HG03571 (cell line): ENCODE measurements at regions not wholly inside any gene's neighbourhood (a gene's known extent, or its start where the extent isn't known, plus 50 kb on each side); places are given as distances from the start of the nearest gene placed in this dataset.
"Not testable (repeated sequence)": the region's sequence is repeated elsewhere in the genome, so short reads cannot be mapped to it uniquely, and the experiment has no call there.

ENCODE experiments used
- ATAC-seq: cut with Tn5 transposase; IDR thresholded peaks from one replicate; pipeline ENCODE4 v1.9.1; 2021; ENCODE audit not compliant: unreplicated experiment

GRCh38 chr4:77360451-77360850 lies 203.4 kb downstream of the CCNG2 start:
- ATAC-seq: no peak

DNA sequence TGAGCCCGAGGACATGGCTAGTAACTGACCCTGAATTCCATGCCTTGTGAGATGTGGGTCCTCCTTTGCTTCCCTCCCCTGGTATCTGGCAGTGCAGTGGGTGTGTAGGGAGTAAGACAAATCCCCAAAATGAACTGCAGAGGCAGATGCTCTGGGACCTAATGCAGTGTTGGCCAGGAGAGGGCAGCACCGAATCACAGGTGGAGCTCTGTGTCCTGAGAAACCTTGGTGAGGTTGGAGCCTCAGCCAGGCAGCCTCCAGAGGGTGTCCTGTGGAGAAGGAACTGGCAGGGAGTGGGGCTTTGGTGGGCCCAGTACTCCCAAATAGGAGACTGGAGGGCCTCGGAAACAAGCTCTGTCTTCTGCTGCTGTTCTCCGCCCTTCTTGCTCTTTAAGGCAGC lies 209.9 kb downstream of the CCNG2 start:
- ATAC-seq: not testable (repeated sequence)

DNA sequence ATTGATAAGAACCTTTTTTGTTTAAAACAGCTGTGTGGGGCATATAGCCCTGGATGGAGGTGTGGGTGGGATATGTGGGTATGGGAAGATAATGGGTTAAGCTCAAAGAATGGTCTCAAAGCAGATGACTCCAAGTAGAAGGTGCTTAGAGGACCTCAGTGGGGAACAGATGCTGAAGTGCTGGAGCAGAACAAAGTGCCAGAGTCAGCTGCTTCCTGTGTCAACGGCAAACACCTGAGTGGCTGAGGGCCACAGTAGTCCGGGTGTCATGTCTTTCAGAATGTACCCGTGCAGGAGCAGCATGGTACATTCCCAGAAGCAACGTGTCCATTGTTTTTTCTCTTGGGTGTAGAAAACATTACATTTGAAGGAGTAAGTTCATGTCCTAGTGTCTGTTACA lies 210.6 kb downstream of the CCNG2 start:
- ATAC-seq: no peak

DNA sequence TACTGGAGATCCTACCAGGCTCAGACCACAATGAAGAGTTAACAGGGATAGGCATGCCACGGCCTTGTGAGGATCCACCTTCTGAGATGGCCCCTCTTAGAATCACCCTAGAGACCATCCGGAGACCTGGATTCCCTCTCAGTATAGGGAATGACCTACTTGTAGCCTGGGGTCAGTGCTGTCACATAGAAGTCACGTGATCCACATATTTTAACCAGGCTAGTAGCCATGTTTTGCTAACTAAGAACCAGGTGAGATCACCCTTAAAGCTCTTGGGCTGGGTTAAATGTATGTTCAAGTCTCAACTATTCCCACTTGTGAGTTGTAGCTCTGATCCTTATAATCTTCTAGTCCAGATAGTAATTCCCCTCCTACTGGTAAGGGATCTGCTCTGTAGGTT lies 215.4 kb downstream of the CCNG2 start:
- ATAC-seq: no peak

DNA sequence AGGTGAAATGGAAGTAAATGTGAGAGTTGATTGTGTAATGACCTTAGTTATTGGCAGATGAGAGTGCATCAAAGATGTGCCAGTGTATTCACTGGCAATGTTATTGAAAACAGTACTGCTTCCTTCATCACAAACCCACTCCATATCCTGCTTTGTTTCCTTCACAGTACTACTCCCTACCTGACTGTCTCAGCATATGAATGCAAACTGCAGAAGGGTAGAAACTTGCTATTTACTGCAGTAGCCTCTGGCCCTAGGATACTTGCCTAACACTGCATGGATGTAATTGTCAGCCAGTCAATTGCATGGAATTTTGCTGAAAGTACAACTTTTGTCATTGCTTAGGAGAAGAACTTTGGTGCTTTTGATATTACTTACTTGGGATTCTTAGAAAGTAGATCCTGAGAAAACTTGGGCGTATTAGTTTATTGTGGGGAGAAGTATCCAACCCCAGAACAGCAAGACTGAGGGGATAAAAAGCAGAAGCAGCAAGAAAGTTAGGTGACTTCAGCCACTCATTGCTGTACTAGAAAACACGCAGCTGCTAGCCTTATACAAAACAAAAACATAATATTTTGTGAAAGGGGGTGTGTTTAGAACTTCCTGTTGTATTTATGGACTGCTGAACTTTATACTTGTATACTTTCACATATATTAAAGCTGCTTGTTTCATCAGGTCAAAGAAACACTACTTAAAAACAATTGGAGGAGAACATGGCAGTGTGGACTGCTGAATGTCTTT lies 219.0 kb downstream of the CCNG2 start:
- no peak for ATAC-seq

DNA sequence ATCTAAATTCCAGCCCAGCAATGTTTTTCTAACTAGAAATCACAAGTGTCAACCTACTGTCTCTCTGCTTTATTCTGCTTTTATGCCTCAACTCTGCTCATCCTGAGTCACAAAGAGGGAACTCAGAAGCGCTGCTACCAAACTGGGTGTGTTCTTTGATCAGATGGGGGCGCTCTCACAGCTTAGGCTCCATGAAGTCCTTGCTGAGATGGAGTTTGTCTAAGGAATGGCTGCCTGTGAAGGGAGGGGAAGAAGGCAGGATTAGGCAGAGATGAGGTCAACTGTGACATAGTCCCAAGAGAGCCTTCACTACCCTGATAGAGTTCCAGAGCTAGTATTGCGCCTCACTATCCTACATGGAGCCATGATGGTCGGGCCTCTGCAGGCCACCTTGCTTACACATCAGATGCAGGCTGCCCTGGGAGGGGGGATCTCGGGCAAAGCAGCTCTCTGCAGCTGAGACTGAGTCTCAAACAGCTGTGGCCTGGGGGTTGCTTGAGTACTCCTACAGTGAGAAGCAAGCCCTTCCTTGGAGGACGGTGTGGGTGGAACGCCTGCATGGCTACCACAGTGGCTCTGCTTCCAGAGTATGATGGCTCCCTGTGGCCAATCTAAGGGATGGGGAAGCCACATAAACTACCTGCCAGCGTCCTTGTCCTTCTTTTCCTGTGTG lies 219.9 kb downstream of the CCNG2 start:
- no peak for ATAC-seq

DNA sequence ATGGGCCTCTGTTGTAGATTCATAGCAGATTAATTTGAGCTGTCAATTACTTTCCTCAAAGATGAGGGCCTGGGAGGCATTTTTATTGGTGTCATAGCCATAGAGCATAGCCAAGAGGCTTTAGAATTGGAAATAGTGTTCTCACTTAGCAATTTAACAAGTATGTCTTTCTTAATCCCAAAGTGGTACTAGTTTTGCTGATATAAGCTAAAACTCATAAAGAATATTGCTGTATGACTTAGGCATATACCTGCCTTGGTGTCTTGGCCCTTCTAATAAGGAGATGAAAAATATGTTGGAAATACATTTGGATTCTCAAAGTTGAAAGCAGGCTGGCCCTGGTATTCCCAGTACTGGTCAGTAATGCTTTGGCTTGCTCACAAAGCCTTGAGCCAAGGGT lies 221.5 kb upstream of the CXCL13 start:
- no peak for ATAC-seq

DNA sequence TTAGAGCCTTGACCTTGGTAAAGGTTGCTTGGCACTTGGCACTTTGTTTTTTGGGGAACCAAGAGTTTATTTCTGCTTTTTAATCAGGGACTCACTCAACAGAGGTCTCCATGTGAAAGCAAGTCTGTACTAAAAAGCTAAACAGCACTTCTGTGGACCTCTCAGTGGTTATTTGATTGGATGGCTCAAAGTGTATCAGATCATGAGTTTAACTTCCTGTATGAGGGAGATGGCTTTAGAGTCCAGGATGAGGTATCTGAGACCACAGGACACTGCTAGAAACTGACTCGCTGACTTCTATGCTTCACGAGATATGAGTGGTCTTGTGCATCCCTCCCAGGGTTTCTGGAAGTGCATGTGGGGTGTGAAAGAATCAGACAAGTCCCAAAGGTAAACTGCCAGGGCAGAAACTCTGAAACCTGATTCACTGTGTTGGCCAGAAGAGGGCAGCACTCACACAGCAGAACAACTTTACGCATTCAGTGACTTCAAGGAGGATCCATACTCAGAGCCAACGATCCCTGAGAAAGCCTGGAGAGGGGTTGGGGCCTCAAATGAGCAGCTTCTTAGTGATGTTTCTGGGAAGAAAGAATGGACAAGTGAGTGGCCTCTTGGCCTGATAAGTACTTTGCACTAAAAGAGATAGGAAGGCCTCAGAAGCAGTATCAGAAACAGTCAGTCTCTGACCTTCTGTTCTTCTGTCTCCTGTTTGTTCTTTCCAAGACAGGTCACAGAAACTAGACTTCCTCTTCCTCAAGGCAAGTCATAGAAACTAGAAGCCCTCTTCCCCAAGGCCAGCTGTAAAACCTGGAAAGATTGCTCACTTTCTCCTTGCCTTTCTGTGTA lies 220.3 kb upstream of the CXCL13 start:
- no peak for ATAC-seq

GRCh38 chr4:77393996-77394395 lies 211.6 kb upstream of the CXCL13 start:
- no peak for ATAC-seq

- no peak for ATAC-seq
Observed at GRCh38 chr4:77395481-77395880, 210.1 kb upstream of the CXCL13 start.

- ATAC-seq: no peak
Observed at GRCh38 chr4:77398256-77398655, 207.4 kb upstream of the CXCL13 start.

GRCh38 chr4:77399831-77400230 lies 205.8 kb upstream of the CXCL13 start:
- no peak for ATAC-seq

DNA sequence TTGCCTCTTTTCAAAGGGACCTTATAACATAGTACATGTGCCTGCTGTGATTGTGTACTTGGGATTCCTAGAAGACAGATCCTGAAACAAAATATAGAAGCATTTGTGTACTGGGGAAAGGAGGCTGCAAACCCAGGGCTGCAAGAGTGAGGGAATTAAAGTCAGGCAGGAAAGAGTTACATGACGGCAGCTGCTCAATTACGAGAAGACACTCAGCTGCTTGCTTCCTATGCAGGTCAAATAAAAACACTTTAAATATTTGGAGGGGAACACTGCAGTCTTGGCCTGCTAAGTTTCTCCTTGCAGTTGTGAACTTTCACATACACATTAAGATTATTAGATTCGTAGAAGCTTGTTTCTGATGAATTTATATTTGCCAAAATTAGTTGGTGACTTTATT lies 191.9 kb upstream of the CXCL13 start:
- ATAC-seq: no peak

- ATAC-seq: no peak
Observed at GRCh38 chr4:77415689-77416088, 189.9 kb upstream of the CXCL13 start.

DNA sequence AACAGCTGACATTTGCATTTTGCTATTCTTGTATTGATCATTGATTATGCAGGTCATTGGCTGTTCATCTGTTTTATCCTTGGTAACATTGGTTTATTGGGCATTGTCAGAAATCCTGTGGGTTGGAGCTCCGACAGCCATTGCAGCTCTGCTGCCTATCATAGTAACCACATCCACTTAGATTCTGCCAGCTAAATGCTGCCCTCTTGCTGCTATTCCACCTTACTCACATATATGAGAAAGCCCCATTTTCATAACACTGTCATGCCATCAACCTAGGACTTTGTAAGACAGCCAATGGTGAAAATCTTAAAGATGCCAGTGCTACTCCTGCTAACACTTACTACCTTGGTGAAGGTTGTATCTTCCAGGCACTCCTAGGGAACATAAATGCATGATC lies 187.3 kb upstream of the CXCL13 start:
- no peak for ATAC-seq

GRCh38 chr4:77430847-77431246 lies 174.8 kb upstream of the CXCL13 start:
- ATAC-seq: no peak

GRCh38 chr4:77431546-77431945 lies 174.1 kb upstream of the CXCL13 start:
- no peak for ATAC-seq

DNA sequence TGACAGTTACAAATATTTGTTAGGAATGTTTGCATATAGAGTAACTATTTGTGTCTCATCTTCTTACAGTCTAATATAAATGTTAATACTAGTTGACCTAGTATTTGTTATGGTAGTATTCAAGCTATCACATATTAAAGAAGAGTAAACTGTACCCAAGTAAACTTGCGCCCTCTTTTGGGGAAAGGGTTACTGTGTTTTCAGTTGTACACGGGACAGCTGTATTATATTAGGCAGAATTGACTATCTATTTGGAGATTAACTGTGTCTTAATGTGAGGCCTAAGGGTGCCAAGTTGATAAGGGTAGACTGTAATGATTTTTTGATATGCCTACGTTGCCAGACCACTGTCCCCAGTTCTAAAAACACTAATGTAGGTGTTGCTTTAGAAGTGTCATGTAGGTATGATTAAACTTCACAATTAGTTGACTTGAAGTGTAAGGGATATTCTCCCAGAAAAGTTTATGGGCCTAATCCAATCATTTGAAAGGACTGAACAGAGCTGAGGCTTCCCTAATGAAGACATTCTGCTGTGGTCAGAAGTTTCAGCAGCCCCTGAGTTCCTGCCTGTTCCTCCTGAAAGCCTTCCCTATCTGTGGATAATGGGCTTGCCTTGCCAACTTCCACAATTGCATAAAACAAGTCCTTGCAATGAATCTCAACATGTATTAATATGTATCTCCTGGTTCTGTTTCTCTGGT lies 172.8 kb upstream of the CXCL13 start:
- ATAC-seq: no peak

GRCh38 chr4:77433418-77433733 lies 172.2 kb upstream of the CXCL13 start:
- ATAC-seq: peak; percentile 58

DNA sequence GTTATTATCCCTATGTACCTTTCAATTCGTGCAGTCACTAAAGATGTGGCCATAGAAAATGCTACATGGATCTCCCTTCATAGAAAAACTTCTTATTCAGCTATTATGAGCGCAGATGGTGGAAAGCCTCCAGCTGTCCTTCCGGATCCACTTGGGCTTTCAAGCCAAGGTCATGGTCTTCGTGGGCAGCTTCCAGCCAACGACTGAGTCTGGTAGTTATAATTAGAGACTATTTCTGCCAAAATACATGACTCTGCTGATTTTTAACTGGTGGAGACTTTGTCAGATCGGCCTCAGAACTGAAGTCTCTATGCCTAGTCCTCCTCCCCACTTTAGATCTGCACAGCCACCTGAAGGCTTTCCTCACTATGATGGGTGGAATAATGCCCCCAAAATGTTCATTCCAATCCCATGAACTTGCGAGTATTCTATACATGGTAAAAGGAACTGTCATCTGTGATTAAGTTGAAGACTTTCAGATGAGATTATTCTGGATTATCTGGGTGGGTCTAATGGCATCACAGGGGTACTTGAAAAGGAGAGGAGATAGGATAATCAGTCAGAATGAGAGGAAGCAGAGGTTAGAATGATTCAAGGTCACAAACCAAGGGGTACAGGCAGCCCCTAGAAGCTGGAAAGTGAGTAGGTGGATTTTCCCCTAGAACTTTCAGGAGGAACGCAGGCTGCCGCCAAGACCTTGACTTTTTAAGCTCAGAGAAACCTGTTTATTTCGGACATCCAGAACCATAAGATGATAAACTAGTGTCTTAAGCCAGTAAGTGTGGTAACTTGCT lies 171.1 kb upstream of the CXCL13 start:
- ATAC-seq: no peak

DNA sequence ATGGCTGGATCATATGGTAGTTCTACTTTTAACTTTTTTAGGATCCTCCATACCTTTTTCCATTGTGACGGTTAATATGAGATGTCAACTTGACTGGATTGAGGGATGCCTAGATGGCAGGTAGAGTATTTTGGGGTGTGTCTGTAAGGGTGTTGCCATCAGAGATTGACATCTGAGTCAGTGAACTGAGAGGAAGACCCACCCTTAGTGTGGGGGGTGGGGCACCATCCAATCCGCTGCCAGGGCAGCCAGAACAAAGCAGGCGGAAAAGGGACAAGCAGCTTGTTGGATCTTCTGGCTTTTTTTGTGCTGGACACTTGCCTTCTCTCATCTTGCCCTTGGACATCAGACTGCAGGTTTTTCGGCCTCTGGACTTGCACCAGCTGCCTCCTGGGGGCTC lies 168.5 kb upstream of the CXCL13 start:
- no peak for ATAC-seq
